Renal cortical epithelial cell (primary cell): ENCODE measurements at regions not wholly inside any gene's neighbourhood (a gene's known extent, or its start where the extent isn't known, plus 50 kb on each side); places are given as distances from the start of the nearest gene placed in this dataset.

Experiments
- DNase-seq: peaks from one replicate; pipeline ENCODE4 v3.0.0-alpha.2; 2011; ENCODE audit warnings: low read depth

DNA sequence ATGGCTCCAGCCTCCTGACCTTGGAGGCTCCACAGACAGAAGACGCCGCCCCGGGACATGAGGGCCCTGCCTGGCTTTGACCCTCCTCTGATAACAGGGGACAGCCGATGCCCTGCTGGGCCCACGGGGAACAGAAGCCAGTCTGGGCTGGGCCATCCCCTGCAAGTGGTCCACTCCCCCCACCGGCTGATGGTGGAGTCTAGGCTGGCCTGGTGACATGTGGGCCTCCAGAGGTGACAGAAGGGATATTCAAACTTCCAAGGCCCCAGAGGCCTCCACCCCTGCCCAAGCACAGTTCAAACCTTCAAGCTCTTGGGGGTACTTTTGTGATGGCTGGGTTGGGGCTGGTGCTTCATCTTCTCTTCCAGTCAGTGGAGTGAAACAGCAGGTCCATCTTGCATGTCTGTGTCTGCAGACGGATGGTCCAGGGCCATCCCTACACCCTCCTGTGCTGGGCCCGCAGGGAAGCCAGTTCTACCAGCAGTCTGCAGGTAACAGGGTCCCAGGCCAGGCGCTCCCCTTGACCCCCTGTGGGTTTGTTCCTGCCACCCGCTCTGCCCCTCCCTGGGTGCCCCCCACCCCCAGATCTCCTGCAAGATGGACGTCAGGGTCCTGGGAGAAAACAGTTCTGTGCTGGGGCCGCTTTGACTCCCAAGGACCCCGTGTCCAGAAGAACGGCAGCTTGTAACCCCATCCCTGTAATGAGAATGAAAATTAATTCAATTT lies 929.9 kb downstream of the BRD1 start:
- DNase-seq: no peak

DNA sequence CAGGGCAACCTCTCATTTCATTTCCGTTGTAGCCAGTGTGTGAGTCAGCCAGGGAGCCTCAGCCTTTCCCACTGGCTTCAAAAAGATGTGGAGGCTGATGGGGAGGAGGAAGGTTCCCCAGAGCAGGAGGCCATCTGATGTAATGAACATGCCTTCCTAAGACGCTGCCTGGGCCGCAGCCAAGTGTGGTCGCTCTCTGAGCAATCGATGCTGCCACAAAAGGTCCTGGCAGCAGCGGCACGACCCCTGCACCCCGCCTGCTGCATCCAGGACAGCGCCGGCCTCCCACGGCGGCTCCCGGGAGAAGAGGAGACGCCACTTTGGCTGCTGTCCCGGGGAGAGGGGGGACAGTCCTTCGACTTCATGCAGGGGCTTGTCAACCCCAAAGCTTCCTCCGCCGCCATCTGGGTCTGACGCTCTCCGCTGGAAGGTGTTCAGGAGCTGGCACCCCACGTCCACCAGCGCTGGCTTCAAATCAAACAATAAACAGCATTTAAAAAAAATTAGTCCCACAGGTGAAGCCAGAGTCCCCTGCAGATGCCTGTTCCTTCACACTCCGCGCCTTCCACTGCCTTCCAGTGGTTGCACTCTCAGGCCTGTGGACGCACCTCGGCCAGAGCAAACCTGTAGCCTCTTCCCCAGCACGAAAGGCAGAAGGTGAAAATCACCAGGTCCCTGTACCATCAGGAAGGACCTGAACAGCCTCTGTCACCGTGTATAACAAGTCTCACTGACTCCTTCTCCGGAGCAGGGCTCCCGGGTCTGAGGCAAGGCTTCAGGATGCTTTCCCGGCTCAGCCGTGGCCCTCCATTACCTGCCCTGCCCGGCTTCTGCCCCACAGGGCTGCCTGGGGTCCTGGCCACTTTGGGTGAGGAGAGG lies 930.7 kb downstream of the BRD1 start:
- DNase-seq: no peak

DNA sequence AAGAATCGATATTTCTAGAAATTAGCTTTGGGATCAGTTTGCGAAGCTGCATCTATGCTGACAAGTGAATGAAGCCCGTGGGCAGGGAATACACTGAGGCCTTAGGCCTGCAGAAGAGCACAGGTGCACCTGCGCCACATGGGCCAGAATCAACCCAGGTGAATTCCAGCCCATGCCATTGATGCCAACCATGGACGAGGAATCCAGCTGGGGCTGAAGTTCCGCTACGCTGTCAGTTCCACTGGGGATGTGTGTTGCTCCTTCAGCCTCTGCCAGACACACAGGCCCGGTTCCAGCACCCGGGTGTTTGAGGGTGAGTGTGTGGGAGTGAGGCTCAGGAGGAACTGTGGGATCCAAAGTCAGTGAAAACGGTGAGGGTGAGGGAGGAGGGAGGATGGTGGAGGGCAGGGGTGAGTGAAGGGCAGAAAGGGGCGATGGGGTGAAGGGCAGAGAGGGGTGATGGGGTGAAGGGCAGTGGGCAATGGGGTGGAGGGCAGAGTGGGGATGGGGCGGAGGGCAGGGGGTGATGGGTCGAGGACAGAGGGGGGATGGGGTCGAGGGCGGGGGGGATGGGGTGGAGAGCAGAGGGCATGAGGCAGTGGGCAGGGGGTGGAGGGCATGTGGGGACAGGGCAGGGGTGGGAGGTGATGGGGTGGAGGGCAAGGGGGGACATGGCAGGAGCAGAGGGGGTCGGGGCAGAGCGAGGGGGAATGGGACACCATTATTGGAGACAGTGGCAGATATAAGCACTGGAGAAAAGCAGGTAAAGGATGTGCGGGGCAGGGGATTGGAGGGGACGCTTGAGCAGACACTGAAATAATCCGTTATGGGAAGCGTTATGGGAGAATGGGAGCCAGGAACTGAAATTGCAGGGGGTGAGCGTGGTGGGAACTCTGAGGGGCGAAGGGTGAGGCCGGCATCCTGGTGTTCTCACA lies 931.6 kb downstream of the BRD1 start:
- no peak for DNase-seq

DNA sequence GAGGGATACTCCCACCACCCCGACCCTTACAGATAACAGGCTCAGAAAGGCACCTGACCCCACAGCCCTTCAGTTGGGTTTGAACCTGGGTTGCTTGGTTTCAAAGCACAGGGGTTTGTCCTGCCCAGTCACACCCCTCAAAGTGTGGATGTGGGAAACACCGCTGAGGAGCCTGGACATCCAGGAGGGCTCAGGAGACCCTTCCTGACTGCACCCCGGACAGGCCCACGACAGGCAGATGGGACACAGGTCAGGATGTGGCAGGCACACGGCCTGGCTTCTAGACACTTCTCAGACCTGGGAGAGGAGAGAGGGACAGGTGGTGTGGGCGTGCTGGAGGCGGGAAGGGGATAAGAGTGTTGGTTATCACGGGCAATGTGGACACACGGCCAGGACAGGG lies 932.3 kb downstream of the BRD1 start:
- DNase-seq: no peak

DNA sequence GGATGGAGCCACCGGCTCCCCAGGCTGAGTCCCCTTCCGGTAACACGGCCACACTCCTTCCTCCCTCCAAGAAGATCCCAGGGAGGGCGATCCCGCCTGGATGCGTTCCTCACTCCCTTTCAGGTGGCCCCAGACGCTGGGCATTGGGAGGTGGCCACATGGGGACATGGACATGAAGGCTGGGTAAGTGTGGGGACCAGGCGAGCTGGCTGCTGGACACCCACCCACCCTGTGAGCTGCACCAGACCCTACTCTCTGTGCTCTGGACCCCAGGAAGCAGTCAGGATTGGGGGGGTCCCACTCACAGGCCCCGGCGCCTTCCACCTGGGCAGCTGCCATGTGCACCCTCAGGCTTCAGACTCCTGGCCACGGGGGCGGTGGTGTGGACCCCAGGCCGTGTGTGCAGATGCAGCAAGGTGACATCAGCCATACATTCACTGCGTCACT lies 932.8 kb downstream of the BRD1 start:
- no peak for DNase-seq

DNA sequence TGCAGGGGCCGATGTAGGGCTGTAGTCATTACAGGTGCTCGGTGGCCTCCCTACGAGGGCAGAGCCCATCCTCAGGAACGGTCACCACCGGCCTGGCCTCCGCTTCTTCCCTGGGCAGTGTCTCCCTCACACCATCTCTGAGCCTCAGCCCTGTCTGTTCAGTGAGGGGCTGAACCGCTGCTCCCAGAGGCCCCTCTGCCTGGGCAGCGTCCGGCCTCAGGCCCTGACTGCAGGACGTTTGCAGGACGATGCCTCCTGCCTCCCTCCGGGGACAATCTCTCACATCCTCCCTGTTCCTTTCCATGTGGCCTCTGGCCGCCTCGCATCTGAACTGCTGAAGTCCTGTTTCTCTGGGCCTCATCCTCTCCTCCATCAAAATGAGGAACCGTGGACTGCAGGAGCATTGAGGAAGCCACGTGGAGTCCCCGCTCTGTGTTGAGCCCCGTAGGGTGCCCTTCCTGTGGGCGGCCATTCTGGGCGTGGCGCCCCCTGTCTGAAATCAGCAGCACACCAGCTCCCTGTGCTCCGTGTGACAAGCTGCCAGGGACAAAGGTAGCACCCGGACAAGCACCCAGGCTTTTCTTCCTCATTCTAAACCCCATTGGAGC lies 933.5 kb downstream of the BRD1 start:
- no peak for DNase-seq

DNA sequence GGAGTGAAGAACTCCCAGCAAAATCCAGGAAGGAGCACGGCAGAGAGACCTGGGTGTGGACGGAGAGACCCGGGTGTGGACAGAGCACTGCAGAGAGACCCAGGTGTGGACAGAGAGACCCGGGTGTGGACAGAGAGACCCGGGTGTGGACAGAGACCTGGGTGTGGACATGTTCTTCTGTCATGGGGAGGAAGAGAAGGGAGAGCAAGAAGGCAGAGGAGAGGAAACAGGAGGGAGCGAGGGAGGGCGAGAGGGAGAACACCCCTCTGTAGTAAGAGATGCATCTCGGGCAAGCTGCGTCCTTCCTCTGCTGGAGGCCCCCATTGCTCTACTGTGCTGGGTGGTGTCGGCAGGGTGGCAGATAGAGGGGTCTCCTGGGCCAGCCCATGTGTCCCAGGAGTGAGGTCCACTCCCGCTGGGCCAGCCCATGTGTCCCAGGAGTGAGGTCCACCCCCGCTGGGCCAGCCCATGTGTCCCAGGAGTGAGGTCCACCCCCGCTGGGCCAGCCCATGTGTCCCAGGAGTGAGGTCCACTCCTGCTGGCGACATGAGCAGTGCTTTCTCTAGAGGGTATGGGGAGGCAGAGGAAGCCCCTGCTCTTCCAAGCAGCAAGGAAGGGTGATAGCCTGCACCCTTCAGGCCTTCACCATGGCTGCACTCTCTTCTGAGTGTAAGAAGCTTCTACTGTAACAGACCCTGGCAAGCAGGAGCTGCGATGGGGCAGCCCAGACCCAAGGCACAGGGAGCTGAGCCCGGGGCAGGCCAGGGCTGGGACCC lies 934.2 kb downstream of the BRD1 start:
- DNase-seq: no peak

DNA sequence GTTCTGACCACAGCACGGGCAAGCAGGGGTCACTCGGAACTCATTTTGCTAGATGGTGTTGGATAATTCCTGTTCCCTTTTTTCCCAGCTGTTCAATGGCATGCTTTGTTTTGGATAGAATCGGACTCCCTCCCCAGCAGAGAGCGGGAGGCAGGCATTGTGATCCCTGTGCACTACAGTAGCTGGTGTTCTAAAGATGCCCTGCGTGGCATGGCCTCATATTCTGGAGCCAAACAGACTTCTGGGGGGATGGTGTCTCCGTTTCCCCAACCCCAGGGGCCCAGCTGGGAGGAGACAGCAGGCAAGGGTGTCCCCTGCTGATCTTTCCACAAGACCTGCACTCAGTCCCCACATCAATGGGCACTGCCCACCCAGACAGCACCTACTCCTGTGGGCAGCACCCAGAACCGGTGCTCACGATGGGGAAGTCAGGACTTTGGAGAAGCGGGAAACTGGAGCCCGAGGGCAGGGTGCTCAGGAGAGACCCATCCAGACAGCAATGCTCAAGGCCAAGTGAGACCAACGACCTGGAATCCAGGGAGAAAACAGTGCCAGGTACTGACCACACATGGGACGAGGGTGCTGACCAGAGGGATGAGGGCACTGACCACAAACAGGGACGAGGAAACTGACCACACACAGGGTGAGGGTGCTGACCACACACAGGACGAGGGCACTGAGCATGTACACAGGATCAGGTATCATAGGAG lies 934.9 kb downstream of the BRD1 start:
- no peak for DNase-seq

DNA sequence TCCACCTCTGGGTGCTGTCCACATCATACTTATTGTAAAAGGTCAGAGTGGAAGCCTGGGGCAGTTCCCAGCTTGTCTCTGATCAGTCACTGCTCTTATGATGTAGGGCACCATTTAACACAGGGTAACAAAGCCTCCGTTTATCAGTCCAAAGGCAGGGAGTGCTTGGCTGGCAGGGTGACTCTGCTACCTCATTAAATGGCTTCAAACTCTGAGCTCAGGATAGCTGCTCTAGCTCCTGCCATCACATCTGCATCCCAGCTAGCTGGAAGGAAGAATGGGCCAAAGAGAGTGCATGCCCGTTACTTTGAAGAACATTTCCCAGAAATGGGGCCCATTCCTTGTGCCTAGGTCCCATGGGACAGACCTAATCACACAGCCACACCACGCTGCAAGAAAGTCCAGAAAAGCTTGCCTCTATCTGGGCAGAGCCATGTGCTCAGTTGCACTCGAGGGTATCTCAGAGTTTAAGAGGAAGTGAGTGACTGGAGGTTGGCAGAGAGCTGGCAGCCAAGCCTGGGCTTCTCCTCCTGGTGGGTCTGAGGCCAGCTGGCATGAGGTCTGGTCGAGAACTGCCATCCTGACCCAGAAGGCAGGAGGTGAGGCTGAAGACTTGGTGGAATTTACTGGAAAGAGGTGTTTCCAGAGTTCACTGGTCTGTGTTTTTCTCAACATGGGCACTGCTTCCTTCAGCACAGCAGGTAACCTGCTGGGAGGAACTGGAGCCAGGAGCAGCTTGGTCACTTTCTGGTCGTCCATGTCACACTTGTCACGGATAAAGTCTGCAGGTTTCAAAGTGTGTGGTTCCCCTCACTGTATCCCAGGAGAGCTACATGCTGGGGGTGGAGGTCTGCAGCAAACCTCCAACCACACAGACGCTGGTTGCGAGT lies 935.7 kb downstream of the BRD1 start:
- DNase-seq: no peak

DNA sequence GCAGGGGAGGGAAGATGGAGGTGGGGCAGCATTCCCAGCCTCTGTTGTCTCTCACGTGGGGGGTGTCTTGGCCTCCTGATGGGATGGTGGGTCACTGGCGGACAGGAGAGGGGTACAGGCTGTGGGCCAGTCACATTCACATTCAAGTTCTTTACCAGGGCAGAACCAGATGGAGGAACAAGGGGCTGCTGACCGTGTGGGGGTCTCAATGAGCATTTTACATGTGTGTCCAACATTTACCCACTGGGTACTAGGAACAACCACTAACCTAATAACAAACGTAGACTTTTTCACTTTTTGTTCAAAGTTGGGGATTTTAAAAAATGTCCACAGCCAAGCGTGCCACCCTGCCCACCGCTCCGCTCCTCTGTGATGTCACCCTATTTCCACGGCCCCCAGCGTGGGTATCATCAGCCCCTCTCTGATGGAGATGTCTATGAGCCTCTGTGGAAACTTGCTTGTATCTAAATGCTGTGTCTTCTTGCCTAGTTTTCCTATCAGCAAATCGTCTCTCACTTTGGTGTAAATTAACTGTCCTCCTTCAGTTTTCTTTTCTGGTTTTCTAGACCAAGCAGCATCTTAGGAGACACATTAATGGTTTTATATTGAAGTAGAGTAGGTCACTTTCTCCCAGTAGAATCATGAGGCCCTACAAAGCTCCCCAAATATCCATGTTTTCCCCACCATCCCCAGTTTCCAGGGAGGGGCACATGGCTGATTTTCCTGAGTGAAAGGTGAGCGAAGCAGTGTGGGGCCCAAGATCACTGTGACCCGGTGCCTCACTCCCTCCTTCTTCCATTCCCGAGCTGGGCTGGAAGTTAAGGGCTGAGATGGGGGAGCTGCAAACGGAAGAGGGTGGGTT lies 936.7 kb downstream of the BRD1 start:
- no peak for DNase-seq

DNA sequence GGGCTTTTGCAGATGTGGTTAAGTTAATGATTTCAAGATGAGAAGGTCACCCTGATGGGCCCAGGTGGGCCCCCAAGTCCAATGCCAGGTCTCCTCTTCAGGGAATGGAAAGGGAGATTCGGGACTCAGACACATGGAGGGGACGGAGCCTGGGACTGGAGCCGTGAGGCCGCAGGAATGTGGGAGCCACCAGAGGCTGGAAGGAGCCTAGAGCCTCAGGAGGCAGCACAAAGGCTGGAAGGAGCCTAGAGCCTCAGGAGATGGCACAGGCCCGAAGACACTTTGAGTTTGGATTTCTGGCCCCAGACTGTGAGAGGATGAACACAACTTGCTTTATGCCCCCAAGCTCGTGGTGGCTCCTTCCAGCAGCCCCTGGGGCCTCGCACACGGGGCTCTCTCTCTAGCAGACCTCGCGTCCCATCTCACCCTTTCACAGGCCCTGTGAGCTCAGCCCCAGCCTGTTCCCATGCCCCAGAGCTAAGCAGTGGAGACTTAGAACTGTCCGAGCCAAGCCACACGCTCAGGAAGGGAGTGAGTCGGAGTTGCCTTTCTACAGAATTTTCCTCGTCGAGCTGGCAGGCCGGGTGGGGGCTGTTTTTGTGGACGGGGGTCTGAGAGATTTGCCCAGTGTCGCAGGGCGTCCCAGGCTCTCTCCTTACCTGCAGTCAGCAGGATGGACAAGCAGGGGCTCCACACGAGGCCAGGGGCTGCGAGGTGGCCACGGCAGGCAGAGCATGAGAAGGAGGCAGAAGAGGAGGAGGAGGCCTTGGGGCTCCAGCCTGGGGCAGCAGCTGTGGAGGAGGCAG lies 937.6 kb downstream of the BRD1 start:
- no peak for DNase-seq

DNA sequence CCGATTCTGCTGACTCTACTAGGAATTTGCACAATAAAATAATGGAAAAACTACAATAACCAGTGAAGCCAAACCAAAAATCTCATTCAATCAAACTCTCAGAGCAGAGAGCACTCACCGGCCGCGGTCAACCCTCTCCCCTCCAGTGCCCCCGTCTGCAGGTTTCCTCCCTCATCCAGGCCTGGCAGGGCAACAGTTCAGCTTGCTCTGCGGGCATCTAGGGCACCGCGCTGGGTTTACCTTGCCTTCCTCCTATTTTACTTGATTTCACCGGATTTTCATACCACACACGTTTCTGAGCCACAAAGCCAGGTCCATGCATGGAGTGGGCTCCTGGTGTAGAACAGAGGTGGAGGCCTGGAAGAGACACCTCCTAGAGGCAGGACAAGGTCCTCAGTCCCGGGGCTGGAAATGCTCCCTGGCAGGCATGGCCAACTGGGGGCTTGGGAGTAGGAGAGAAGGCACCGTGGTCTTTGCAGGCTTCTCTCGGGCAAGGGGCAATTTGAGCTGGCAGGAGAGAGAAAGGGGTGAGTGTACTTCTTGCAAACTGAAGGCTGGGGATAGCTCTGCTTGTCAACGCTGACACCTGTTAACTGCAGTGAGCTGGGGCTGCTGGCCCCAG lies 938.4 kb downstream of the BRD1 start:
- DNase-seq: no peak

DNA sequence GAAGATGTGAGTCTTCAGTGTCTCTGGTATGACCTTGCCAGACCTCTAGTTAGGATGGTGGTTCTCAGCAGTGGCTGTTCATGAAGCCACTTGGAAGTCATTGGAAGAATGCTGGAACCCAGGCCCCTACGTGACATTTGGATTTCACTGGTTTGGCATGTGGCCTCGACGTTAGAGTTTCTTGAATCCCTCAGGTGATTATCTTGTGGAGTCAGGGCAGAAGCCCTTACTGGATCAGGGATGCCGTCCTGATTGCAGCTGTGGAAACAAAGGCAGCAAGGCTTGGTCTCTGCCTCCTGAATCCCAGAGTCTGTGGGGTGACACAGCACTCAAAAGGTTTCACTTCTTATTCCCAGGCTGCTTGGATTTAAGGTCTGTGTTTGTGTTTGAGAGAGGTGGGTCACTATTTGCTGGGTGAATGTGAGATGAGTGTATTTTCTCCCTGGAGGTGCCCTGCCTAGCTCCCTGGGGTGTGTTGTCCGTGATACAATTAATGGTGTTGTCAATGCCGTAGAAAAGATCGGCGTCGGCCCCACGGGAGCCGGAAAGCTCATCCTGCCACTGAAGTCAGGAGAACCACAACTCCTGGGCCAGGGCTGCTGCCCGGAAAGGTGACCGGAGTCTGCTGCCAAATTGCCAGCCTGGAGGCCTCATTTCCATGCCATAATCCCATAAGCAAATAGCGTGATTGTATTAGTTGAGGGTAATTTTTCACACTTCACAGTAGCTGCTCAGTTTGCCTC lies 939.0 kb downstream of the BRD1 start:
- no peak for DNase-seq

DNA sequence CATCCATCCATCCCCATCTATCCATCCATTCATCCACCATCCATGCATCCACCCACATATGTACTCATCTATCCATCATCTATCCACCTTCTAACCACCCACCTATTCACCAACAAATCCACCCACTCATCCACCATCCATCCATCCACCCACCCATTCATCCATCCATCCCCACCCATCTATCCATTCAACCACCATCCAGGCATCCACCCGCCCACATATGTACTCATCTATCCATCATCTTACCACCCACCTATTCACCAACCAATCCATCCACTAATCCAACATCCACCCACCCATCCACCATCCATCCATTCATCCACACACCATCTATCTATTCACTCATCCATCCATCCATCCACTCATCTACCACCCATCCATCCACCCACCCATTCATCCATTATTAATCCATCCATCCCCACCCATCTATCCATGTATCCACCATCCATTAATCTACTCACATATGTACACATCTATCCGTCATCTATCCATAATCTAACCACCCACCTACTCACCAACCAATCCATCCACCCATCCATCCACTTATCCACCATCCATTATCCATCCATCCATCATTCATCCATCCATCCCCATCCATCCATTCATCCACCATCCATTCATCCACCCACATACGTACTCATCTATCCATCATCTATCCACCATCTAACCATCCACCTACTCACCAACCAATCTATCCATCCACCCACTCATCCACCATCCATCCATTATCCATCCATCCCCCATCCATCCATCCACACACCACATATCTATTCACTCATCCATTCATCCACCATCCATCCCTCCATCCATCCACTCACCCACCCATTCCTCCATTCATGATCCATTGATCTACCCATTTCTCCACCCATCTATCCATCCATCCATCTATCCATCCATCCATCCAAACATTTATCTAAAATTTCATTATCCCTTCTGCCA lies 940.0 kb downstream of the BRD1 start:
- DNase-seq: no peak
